DOHH2 (cell line): ENCODE measurements at regions not wholly inside any gene's neighbourhood (a gene's known extent, or its start where the extent isn't known, plus 50 kb on each side); places are given as distances from the start of the nearest gene placed in this dataset.

Experiments
- EZH2phosphoT487 ChIP-seq: fragments of 200-600 bp; sonication (generic); IDR thresholded peaks from 2 replicates; pipeline ENCODE4 v1.6.1; 2017; ENCODE audit warnings: borderline replicate concordance, mild to moderate bottlenecking, antibody characterized with exemption, low read length, moderate library complexity, mixed read lengths
- TF ChIP-seq, protein P1 (sequence below): fragments of 200-600 bp; sonication (generic); IDR thresholded peaks from one replicate; pipeline ENCODE4 v1.5.1; 2014; ENCODE audit warnings: antibody characterized with exemption, mild to moderate bottlenecking, low read depth, low read length; ENCODE audit not compliant: poor library complexity, severe bottlenecking

DNA sequence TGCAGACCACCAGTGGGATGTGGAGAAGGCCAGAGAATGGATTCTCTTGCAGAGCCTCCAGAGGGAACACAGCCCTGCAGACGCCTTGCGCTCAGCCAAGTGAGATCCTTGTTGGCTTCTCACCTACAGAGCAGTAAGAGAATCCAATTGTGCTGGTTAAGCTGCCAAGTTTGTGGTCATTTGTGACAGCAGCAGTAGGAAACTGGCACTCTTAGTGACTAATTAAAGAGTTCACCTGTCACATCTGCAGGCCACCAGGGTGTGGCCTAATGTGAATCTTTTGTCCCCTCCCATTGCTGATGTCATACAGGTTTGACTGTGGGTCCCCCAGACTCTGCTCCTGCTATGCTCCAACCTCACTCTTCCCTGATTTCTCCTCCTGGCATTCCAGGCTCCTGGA, 235.9 kb downstream of the TFCP2L1 start:
- TF ChIP-seq, protein P1, sequence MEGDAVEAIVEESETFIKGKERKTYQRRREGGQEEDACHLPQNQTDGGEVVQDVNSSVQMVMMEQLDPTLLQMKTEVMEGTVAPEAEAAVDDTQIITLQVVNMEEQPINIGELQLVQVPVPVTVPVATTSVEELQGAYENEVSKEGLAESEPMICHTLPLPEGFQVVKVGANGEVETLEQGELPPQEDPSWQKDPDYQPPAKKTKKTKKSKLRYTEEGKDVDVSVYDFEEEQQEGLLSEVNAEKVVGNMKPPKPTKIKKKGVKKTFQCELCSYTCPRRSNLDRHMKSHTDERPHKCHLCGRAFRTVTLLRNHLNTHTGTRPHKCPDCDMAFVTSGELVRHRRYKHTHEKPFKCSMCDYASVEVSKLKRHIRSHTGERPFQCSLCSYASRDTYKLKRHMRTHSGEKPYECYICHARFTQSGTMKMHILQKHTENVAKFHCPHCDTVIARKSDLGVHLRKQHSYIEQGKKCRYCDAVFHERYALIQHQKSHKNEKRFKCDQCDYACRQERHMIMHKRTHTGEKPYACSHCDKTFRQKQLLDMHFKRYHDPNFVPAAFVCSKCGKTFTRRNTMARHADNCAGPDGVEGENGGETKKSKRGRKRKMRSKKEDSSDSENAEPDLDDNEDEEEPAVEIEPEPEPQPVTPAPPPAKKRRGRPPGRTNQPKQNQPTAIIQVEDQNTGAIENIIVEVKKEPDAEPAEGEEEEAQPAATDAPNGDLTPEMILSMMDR: no peak
- no peak for TF ChIP-seq EZH2phosphoT487
